ENCODE measurements at regions not wholly inside any gene's neighbourhood (a gene's known extent, or its start where the extent isn't known, plus 50 kb on each side); places are given as distances from the start of the nearest gene placed in this dataset.
"Not testable (repeated sequence)": the region's sequence is repeated elsewhere in the genome, so short reads cannot be mapped to it uniquely, and the experiment has no call there.

DNA sequence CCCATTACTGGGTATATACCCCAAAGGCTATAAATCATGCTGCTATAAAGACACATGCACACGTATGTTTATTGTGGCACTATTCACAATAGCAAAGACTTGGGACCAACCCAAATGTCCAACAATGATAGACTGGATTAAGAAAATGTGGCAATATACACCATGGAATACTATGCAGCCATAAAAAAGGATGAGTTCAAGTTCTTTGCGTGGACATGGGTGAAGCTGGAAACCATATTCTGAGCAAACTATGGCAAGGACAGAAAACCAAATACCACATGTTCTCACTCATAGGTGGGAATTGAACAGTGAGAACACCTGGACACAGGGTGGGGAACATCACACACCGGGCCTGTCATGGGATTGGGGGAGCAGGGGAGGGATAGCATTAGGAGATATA lies 54.4 kb upstream of the MUCL1 start:
- H3K4me3 ChIP-seq (ENCODE audit: low read depth, low read length); DNase-seq (ENCODE audit: low read depth): not testable (repeated sequence)

DNA sequence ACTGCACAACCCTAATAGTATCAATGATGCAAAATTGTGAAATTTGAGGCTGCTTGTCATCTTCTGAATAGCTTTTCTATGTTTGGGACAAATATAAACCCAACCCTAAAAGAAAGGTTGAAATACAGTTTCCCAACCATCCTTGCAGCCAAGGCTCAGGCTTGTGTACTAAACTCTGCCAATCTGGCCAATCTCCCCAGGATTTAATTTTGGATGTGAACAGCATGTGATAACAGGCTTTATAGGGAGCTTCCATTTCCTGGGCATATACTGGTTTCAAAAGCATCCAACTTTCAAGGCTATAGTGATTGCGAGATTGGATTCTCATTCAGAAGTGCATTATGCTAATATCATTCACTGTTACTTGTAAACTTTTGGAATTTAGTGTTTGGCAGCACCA lies 55.7 kb upstream of the MUCL1 start:
- H3K4me3 ChIP-seq (ENCODE audit: low read depth, low read length), result no peak overlapping the region
- TF ChIP-seq, protein P1, sequence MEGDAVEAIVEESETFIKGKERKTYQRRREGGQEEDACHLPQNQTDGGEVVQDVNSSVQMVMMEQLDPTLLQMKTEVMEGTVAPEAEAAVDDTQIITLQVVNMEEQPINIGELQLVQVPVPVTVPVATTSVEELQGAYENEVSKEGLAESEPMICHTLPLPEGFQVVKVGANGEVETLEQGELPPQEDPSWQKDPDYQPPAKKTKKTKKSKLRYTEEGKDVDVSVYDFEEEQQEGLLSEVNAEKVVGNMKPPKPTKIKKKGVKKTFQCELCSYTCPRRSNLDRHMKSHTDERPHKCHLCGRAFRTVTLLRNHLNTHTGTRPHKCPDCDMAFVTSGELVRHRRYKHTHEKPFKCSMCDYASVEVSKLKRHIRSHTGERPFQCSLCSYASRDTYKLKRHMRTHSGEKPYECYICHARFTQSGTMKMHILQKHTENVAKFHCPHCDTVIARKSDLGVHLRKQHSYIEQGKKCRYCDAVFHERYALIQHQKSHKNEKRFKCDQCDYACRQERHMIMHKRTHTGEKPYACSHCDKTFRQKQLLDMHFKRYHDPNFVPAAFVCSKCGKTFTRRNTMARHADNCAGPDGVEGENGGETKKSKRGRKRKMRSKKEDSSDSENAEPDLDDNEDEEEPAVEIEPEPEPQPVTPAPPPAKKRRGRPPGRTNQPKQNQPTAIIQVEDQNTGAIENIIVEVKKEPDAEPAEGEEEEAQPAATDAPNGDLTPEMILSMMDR (IDR thresholded peaks at IDR 0.05; ENCODE audit: control insufficient read depth, extremely low read depth, insufficient read depth), result no peak
- no peak for DNase-seq (ENCODE audit: low read depth)

DNA sequence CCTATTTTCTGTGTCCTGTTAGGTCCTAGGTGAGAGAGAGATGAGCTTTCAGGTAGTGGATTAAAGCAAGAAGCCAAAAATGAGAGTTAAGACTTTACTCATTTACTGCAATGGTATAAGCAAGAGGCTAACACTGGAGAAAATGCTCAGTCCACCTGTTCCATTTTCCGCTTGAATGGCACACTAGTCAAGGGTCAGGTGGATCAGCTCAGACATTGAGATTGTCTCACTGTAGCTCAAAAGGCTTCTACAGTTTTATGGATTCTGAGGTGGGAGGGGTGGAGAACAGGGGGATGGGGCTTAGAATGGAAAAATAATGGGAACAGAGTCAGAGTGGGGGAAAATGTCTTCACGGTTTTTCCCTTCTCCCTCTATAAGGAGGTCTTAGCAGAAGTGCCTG lies 57.3 kb upstream of the MUCL1 start:
- H3K4me3 ChIP-seq (ENCODE audit: low read depth, low read length), result no peak overlapping the region
- DNase-seq (ENCODE audit: low read depth), result no peak
- TF ChIP-seq, protein P1 (IDR thresholded peaks at IDR 0.05; ENCODE audit: control insufficient read depth, extremely low read depth, insufficient read depth), result no peak

DNA sequence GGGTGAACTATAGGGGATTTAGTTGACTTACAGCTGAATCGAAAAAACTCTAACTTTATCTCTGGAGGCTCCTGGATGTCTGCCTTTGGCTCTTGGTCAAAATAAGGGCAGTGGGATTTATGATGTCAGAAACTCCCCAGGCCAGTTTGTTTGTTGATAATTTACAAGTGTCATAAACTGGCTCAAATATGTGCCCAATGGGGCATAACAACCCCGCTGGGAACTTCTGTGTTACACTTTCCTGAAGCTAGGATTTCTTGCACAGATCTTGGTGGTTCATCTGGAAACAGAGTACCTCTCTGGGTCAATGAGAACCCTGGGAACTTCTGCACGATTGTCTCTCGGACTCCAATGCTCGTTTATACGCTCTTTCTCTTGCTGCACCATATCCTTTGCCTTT lies 58.7 kb upstream of the MUCL1 start:
- H3K4me3 ChIP-seq (ENCODE audit: low read depth, low read length), result no peak overlapping the region
- peak; percentile 14 for DNase-seq (ENCODE audit: low read depth)
- TF ChIP-seq, protein P1 (IDR thresholded peaks at IDR 0.05; ENCODE audit: control insufficient read depth, extremely low read depth, insufficient read depth), result no peak

DNA sequence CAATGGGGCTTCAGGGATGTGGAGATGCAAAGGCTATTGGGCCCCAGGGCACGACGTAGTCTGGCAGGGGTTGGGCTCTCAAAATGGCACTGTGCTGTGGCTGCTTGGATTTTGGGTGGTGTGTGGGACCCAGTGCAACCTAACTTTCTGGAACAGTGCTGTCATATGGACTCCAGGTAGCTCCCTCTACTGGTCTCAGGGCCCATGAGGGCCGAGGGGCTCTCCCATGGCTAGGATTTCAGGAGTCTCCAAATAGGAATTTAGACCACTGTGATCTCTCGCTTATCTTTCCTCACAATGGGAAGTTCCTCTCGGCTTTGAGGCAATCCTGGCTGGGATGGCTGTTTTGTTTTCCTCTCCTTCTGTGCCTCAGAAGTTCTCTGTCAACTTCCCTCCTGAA lies 68.2 kb upstream of the MUCL1 start:
- no peak overlapping the region for H3K4me3 ChIP-seq (ENCODE audit: low read depth, low read length)
- DNase-seq (ENCODE audit: low read depth), result no peak
- TF ChIP-seq, protein P1 (IDR thresholded peaks at IDR 0.05; ENCODE audit: control insufficient read depth, extremely low read depth, insufficient read depth), result no peak

DNA sequence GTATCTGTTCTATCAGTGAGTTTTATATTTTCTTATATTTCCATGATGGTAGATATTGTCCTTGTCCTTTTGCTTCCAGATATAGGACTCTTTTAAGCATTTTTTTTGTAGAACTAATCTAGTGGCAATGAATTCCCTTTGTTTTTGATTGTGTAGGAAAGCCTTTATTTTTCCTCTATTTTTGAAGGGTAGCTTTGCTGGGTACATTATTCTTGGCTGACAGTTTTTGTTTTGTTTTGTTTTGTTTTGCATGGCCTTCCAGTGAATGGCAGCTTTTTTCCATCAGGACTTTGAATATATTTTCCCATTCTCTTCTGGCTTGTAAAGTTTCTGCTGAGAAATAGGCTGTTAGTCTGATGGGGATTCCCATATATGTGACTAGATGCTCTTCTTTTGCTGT lies 70.2 kb upstream of the MUCL1 start:
- H3K4me3 ChIP-seq (ENCODE audit: low read depth, low read length), result no peak overlapping the region
- TF ChIP-seq, protein P1 (IDR thresholded peaks at IDR 0.05; ENCODE audit: control insufficient read depth, extremely low read depth, insufficient read depth), result no peak
- no peak for DNase-seq (ENCODE audit: low read depth)

DNA sequence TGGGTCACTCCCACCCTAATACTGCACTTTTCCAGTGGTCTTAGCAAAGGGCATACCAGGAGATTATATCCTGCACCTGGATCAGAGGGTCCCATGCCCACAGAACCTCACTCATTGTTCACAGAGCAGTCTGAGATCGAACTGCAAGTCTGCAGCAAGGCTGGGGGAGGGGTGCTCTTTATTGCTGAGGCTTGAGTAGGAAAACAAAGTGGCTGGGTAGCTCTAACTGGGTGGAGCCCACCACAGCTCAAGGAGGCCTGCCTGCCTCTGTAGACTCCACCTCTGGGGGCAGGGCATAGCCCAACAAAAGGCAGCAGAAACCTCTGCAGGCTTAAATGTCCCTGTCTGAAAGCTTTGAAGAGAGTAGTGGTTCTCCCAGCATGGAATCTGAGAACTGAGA lies 77.3 kb upstream of the MUCL1 start:
- not testable (repeated sequence) for DNase-seq (ENCODE audit: low read depth); H3K4me3 ChIP-seq (ENCODE audit: low read depth, low read length)

DNA sequence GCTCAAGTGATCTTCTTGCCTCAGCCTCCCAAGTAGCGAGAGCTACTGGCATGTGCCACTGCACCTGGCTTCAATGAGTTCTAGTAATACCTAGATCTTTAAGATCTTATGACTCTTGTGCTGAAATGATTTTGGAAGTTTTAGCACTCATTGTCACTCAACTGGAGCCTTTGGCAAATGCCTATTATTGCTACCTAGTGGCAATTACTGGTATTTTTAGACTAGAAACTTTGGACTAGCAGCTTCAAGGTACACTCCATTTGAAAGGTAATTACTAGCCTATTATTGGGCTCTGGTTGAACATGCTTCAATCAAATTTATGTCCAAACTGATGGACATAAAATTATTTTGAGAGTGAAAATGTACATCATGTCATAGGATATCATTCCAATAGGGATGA lies 80.7 kb upstream of the MUCL1 start:
- TF ChIP-seq, protein P1 (IDR thresholded peaks at IDR 0.05; ENCODE audit: control insufficient read depth, extremely low read depth, insufficient read depth), result 0 out of 2 replicates have a peak, but pooled peaks have one; percentile 6
- no peak overlapping the region for H3K4me3 ChIP-seq (ENCODE audit: low read depth, low read length)
- DNase-seq (ENCODE audit: low read depth), result no peak
